Urothelium cell line (cell line): ENCODE measurements at regions not wholly inside any gene's neighbourhood (a gene's known extent, or its start where the extent isn't known, plus 50 kb on each side); places are given as distances from the start of the nearest gene placed in this dataset.
"Not testable (repeated sequence)": the region's sequence is repeated elsewhere in the genome, so short reads cannot be mapped to it uniquely, and the experiment has no call there.

Experiments
- DNase-seq: peaks from one replicate; pipeline ENCODE4 v3.0.0; 2011; ENCODE audit warnings: low spot score, mixed read lengths
- FAIRE-seq: peaks from 2 replicates; lab custom pipeline; 2011; peaks lifted over from hg19 to GRCh38; lab: Jason Lieb, UNC

- DNase-seq (no peak), FAIRE-seq (no peak)
Measured at GRCh38 chr4:177791188-177791587, 349.0 kb upstream of the AGA start.

DNA sequence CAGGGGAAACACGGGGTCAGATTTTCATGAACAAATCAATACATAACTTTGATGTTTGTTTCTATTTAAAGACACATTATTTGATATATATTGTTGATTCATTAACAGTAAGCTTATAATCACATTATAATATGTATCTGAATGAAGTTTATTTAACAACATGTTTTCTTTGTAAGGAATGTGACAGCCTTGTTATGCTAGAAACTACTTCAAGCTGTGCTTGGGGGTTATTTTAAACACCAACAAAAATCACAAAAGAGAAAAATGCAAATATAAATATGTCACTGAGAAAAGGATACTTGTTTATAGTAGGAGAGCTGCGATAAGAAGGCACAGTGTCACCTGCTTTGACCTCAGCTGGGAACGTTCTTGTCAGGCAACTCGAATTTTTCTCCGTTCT lies 354.6 kb upstream of the AGA start:
- no peak for FAIRE-seq

DNA sequence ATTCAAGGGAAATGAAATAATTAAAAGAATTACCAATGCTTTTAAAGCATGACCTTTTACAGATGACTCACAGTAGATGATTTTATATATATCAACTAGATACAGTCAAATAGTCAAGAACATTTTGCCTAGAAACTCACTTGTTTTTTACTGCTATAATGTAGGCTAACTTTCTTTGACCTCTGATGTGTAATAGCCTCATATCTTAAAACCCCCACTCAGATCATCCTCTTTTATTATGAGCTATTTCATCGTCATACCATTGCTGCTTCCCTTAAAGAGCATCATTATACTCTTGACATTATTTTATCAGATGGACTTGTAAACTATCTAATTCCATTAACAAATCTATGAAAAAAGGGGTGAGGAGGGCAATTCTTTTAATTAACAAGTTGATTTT lies 355.9 kb upstream of the AGA start:
- FAIRE-seq = no peak
- no peak for DNase-seq

More for the DNA sequence above, 354.6 kb upstream of the AGA start:
- DNase-seq = no peak

DNA sequence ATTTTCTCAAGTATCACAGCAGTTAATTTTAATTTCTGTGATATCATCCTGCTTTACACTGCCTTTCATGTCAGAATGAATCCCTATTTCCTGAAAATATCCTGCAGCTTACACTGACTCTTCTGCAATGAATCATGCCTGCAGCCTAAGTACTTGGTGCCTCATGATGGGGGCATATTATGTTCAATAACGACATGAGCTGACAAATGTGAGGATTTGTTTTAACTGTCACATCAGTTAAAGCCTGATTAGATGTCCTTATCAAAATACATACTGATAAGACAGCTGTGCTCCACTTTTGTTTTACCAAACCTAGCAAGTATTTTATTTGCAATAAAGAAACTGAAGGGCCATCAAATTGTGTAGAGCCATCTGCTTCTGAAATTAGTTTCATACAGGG lies 359.9 kb upstream of the AGA start:
- FAIRE-seq (no peak), DNase-seq (no peak)

GRCh38 chr4:177802661-177803060 lies 360.4 kb upstream of the AGA start:
- DNase-seq (no peak), FAIRE-seq (no peak)

DNA sequence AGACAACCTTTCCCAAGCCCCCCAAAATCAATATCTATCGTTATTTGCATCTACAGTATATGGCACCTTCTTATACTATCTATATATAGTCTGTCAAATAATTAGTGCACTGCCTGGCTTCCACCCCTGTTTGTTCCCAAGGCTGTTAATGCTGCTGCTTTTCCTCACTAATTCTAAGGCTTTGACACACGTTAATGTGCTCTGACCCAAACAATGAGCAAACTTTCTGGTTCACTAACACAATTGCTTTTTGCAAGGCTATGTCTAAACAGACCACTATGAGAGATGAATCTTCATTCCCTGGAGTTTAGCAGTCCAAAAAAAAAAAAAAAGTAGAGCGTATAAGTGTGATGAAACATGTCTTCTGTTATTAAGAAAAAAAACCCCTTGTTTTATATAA lies 360.9 kb upstream of the AGA start:
- FAIRE-seq (no peak), DNase-seq (no peak)

GRCh38 chr4:177809791-177810190 lies 367.6 kb upstream of the AGA start:
- no peak for DNase-seq
- no peak for FAIRE-seq

DNA sequence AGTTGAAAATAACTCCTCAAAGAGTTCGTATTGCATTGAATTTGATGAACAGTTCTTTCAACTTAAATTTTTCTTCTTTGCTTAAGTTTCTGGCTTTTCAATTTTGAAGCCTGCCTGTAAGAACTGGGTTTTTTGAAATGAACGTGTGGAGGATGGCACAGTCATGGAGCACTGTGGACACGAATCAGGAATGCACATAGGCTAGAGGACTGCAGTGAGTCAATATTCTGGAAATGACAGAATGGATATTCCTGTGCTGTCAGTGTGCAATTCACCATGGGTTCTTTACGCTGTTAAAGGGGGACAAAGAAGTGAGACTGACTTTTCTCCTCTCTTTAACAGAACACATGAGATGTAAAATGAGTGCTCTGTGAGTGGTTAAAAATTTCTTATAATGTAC lies 368.0 kb upstream of the AGA start:
- DNase-seq = no peak
- FAIRE-seq = no peak

DNA sequence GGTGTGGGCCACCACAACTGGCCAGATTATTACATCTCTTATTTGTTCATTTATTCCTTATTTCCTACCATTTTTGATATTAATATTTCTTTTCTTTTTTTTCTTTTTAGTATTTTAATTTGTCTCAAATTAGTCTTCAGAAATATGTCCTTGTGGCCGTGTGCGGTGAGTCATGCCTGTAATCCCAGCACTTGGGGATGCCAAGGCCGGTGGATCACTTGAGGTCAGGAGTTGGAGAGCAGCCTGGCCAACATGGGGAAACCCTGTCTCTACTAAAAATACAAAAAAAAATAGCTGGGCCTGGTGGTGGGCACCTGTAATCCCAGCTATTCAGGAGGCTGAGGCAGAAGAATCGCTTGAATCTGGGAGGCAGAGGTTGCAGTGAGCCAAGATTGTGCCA lies 376.2 kb upstream of the AGA start:
- not testable (repeated sequence) for FAIRE-seq, DNase-seq

GRCh38 chr4:177826973-177827372 lies 384.7 kb upstream of the AGA start:
- DNase-seq (no peak), FAIRE-seq (no peak)

GRCh38 chr4:177841258-177841657 lies 399.0 kb upstream of the AGA start:
- FAIRE-seq = no peak
- DNase-seq = no peak

DNA sequence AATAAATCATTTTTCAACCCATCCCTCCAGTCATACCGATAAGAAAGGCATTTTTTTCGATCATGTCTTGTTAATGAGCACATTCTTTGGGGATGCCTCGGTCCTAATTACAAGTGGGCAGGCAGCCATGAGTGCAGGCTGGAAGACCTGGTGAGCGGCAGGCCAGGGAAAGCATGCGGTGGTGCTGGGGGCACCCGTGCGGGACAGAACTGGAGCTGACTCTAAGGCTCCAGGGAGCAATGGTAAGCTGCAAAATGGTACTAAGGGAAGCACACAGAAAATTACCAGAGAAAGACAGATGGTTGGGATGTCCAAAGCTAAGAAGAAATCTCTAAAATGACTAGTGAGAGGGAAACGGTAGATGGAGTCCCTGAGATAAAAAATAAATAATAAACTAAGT lies 411.0 kb upstream of the AGA start:
- no peak for DNase-seq
- no peak for FAIRE-seq

DNA sequence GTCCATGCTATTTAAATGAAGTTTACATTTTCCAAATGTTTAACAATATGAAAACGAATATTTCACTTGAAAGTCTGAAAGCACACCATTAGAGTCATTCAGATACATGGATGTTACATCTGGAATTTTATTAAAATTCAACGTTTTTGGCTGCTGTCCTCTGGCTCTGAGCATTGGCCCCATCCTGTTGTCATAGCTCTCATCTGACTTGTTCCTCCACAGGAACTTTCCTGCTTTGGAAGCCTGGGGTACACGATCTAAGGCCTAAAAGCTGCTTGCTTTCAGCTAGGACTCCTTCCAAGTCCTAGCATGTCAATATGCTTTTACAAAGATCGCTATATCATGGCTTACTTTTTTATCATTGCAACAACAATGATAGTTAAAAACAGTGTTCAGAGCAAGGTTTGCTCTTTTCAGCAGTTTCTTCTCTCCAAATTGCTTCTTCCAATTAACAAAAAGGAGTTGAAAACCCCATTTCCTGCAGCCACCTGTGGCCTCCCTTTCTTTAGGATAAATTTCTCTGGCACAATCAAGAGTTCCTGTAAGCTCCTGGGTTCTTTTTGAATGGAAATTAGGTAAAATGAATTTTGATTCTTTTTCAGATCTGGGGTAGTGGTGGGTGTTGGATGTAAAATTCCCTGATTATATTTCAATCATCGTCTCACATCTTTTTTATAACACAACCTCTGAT lies 413.4 kb upstream of the AGA start:
- DNase-seq = no peak
- no peak for FAIRE-seq

- FAIRE-seq (no peak), DNase-seq (no peak)
Measured at GRCh38 chr4:177860171-177860570, 417.9 kb upstream of the AGA start.

DNA sequence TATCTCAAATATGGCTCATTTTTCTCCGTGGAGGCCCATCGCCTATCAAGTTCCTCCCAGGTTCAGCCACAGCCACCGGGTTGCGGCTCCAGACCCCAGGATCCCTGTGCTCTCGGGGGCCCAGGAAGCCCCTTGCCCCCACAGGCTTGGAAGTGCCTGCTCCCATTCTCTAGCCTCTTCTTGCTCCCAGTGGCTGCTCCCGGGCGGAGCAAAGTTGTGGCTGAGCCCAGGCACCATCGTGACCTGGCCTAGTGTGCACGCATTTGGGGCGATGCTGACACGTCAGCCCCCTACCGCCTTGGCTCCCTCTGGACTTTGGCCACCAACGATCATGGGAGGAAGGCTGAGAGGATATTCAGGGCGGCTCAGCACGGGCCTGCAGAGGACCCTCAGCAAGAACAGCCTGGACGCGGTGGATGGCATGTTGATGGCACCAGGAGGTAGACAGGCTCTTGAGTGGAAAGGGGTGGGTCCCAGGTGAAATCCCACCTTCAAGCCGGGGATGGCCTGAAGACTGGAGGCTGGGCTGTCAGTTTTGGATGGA lies 419.4 kb upstream of the AGA start:
- FAIRE-seq = no peak

GRCh38 chr4:177862541-177863176 lies 420.4 kb upstream of the AGA start:
- no peak for DNase-seq
- FAIRE-seq = no peak

More for the DNA sequence above, 419.4 kb upstream of the AGA start:
- no peak for DNase-seq

DNA sequence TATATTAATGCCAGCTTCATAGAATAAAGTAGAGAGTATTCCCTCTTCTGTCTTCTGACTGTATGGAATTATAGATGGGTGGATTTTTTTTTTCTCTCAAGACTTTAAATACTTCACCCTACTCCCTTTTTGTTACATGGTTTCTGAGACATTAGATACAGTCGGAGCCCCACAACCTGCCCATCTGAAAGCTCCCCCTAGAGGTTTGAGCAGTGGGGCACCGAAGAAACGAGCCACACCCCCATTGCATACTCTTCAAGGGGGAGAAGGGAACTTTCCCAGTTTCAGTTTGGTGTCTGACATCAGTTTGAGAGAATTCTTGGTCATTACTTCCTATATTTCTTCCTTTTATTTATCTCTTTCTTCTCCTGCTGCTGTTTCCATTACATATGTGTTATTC lies 437.6 kb upstream of the AGA start:
- DNase-seq (no peak), FAIRE-seq (no peak)

- DNase-seq = no peak
- FAIRE-seq = no peak
Measured at GRCh38 chr4:177895136-177895535, 452.9 kb upstream of the AGA start.

- FAIRE-seq = no peak
- no peak for DNase-seq
Measured at GRCh38 chr4:177901786-177902185, 459.5 kb upstream of the AGA start.

- no peak for DNase-seq
- FAIRE-seq = no peak
Measured at GRCh38 chr4:177902386-177902785, 460.1 kb upstream of the AGA start.

GRCh38 chr4:177907736-177908424 lies 465.6 kb upstream of the AGA start:
- DNase-seq (no peak), FAIRE-seq (no peak)

DNA sequence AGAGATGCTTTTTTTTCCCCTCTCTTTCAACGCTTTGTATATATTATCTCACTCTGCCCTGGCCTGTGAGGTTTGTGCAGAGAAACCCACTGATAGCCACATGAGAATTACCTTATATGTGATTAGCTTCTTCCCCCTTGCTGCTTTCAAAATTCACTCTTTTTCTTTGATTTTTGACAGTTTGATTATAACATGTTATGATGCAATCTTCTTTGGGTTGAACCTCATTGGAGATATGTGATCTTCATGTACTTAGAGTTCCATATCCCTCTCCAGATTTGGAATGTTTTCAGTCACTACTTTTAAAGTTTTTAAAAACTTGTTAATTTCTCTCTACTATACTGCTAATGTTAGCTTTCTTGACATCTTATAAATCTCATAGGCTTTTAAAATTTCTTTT lies 479.5 kb upstream of the AGA start:
- no peak for DNase-seq
- no peak for FAIRE-seq
